IPS-NIHi11 (cell line): ENCODE measurements at regions not wholly inside any gene's neighbourhood (a gene's known extent, or its start where the extent isn't known, plus 50 kb on each side); places are given as distances from the start of the nearest gene placed in this dataset.
A peak's percentile ranks its signal among the peaks of the same experiment; 100 is the strongest.

ENCODE experiments used
- DNase-seq: peaks from one replicate; pipeline ENCODE4 v3.0.0; 2012; ENCODE audit warnings: mixed read lengths, low spot score

DNA sequence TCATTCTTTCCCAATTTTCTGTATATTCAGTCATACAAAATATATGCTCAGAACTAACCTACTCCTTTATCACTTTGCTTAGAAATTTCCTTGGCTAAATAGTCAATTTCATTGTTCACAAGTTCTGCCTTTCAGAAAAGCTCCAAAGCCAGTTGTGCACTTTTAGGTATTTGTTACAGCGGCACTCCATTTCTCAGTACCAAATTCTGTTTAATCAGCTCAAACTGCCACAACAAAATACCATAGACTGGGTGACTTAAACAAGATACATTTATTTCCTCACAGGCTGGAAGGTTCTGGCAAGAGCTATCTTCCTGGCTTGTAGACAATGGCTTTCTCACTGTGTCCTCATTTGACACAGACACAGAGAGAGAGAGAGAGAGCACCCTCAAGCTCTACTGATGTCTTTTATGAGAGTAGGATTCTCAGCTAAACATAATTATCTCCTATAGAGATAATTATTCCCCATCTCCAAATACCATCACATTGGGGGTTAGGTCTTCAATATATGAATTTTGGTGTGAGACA, 188.8 kb upstream of the FSTL5 start:
- no peak for DNase-seq

DNA sequence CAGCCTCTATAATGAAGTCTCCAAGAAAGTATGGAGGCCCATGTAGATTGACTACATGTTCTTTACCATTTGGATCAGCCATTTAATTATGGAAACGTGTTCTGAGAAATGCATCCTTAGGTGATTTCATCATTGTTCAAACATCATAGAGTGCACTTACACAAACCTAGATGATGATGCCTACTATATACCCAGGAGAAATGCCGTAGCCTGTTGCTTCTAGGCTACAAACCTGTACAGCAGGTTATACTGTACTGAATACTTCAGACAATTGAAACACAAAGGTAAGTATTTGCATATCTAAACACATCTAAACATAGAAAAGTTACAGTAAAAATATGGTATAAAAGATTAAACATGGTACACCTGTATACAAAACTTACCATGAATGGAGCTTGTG, 186.5 kb upstream of the FSTL5 start:
- DNase-seq = no peak

DNA sequence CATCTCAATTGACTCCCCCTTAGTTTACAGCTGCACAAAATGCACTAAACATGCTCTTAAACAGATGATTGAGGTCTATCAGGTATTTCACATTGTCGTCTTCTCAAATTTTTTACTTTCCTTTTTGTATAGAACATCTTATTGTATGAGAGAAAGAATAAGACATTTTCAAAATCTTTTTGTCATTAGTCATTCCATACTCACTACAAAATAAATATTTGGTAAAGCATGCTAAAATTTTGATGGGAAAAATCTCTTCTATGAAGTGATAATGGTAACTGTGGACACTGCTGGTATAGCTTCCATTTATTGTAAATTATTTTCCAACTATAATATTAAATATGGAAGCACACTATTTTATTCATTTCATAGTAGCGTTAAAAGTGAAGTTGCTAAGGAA, 185.6 kb upstream of the FSTL5 start:
- DNase-seq = no peak

DNA sequence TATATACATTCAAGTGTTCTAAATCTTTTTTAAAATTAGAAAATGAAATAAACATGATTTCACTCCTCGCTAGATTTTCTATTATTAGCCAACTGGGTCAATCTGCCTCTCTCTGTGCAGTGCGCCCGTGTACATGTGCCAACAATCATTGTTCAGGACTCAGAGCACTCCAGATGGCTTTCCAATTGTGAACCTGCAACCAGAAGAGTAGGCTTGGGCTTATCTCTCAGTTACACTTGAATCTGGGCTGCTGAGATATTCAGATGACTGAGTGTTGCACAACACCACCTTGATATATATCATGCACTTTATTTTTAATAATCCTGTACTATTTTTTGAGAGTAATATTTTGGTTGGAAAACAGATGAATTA, 184.0 kb upstream of the FSTL5 start:
- no peak for DNase-seq

DNA sequence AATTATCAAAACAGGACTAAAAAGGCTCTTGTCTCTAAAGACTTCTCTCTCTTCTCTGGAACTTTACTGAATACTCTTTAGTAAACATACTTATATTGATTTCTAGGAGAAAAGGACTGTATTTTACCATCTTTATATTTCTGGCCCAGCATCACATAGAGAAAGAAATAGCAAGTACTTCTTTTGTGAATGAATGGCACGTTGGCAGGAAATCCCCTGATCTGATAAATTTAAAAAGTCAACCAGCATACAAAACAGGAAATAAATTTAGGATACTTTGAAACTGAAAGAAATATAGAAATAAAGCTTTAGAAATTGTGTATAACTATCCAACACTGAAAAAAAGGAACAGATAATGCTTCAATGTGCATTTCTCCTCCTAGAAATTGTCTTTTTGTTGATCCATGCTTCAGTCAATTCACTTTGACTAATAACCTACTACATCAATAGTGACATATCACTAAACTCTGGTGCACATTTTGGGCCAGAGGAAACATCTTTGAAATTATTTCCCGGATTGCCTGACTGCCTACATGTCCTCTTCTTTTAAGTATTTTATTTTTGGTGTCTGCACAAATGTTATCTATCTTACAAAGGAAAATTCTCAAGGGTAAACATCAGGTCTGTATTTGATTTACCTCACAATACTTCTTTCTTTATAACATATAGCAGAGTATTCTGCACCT, 183.5 kb upstream of the FSTL5 start:
- no peak for DNase-seq

DNA sequence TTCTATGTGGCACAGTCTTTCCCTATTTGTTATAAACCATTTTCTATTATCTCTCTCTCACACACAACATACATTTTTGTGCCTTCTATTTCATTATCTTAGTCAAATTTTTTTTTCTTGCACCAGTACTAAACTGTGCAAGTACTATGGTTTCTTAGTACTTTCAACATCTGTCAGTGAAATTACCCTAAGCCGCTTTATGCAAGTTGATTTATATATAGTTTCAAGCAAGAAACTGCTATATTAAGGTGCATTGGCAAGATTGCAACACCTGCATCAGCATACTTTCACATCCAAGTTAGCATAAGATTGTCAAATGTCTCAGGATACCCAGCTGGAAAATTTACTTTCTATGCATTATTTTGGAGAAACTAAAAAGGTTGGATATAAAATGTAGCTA, 180.2 kb upstream of the FSTL5 start:
- DNase-seq = no peak

DNA sequence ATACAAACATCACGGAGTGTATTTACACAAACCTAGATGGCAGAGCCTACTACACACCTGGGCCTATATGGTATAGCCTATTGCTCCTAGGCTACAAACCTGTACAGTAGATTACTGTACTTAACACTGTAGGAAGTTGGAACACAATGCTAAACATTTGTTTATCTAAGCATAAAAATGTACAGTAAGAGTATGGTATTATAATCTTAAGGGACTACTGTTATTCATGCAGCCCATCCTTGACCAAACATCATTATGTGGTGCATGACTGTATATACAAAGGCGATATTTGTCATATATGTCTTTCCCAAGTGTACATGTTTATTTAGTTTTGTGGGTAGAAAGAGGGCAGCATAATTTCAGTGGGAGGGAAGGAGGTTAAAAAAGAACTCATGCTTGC, 177.7 kb upstream of the FSTL5 start:
- no peak for DNase-seq

DNA sequence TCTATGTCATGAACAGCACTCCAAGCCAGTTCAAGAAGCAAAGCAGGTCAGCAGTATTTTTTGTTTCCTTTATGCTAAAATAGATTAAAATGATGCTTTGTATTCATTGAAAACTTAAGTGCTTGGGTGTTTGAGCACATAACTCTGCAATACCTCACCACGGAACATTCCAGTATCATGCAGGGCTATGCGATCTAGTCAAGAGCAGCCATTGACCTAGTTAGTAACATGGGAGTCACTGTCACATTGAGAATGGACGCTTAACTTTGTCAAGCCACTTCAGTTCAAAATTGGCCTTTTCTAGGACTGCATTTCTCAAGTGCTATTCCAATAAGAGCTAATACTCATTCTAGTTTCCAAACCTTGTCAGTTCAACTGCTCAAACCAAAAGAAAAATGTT, 160.1 kb upstream of the FSTL5 start:
- no peak for DNase-seq

DNA sequence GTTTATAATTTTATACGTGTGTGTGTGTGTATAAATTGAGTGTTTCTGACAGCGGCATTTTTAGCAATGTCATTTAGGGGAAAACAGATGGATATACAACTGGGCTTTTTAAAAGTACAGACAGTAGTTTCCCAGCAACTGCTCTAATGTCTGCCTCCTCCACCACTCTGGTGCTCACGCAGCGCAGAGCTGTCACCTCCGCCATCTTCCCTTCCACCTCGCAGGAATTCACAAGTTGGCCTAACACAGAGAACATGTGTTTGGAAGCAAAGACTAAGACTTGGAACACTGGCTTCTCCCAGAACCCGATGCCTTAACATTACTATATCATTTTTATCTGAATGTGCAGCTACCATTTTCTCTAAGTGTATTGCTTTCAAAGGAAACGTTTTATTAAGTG, 158.3 kb upstream of the FSTL5 start:
- no peak for DNase-seq

DNA sequence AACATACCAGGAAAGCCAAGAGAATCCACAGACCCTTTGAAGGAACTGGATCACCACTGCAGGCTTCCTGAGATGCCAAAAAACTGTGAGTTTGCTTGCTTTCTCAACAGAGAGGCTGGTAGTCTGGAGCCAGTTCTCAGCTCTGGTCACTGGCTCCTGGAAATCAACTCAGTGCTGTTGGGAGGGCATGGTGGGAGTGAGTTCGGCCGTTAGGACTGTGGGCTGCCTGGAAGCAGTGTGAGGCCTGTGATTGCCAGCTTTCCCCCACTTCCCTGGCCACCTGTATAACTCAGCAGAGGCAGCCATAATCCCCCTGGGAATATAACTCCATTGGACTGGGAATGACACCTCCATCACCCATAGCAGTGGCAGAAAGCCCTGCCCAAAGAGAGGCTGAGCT, 122.0 kb upstream of the FSTL5 start:
- DNase-seq = no peak

DNA sequence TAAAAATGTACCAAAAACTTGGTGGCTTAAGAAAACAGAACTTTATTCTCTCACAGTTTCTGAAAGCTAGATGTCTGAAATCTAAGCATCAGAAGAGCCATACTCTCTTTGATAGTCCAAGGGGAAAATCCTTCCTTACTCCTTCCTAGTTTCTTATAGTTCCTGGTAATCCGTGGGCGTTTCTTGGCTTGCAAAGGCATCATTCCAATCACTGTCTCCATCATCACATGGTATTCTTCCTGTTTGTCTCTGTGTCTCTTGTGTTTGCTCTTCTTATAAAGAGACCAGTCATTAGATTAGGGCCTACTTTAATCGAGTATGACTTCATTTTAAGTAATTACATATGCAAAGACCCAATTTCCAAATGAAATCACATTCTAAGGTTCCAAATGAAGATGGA, 118.9 kb upstream of the FSTL5 start:
- no peak for DNase-seq

DNA sequence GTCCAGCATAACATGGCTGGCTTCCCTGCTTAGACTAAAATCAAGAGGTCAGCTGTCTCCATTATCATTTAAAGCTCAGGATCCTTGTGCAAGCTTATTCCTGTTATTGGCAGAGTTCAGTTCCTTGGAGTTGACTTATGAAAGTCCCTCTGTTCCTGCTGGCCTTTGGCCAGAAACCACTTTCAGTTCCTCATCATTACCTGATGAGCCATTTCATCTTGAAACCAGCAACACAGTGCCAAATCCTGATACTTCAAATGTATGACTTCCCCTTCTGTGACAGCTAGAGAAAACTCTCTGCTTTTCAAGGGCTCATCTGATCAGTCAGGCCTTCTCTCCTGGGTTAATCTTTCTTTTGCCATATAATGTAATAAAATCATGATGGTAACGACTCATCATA, 110.6 kb upstream of the FSTL5 start:
- DNase-seq = no peak

DNA sequence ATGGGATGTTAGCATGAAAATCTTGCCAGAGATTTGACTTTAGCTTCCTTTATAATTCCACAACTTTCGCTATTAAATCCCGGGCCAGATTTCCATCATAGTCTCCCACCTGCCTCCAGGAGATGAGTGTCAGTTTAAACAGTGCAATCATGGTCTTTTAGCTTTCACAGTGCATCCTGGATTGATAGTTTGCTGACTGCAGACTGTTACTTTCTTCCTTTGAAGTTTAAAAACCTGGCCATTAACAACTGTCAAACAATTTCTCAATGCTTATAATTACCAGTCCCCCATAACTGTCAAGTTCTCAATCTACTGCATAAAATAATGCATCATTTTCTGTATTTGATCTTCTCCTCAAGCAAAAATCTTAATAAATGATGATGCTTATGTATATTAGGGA, 108.4 kb upstream of the FSTL5 start:
- no peak for DNase-seq

DNA sequence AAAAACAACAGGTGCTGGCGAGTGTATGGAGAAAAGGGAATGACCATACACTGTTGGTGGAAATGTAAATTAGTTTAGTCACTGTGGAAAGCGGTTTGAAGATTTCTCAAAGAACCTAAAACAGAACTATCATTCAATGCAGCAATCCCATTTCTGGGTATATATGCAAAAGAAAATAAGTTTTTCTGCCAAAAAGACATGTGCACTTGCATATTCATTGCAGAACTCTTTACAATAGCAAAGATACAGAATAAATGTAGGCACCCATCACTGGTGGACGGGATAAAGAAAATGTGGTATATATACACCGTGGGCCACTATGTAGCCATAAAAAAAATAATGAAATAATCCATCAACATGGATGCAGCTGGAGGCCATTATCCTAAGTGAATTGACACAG, 105.1 kb upstream of the FSTL5 start:
- no peak for DNase-seq

DNA sequence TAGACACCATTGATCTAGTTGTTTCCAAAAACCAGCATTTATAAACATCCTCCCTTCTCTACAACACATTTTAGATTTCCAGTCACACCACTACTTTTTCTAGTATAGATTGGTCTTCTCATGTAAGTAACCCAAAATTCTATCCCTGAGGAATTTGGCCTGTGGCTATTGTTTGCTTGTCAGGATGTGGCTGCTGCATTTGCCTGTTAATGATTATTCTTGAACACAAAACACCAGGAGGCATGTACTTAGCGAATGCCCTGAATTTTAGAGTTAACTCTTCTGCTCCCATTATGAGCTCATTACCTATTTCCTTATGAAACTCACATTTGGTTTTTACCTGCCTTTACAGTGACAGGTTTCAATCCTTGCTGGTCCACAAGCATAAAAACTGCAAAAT, 102.0 kb upstream of the FSTL5 start:
- peak; percentile 4 for DNase-seq

DNA sequence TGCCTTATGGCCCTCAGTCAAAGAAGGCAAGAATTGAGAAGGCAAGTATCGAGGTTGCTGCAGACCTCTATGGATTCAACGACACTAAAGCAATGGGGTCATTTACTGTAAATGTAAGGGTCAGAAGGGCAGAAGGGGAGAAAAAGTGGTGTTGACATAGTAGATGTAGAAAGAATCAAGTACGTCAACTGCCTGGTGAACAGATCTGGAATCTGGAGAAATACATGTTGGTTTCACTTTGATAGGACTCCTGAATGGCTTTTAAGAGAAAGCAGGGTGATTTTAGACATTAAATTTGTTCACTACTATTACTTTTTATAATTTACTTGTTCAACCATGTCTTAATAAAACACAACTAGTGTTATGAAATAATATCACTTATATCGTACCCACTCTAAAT, 81.3 kb upstream of the FSTL5 start:
- DNase-seq = no peak

DNA sequence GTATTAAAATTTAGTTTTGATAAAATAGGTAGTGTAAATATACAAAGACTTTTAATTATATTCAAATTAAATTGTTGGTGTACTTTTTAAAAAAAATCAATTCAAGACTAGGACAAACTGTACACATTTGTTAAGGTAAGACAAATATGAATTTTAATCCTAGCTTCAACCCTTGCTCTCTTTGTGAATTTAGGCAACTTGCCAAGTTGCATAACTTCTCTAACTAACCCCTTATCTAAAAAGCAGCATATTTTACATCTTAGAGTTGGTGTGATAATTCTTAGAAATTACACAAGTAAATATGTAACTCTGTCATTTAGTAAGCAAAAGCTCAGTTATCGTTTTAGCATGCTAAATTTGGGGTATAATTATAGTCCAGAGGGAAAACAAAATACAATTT, 78.1 kb upstream of the FSTL5 start:
- DNase-seq = no peak

DNA sequence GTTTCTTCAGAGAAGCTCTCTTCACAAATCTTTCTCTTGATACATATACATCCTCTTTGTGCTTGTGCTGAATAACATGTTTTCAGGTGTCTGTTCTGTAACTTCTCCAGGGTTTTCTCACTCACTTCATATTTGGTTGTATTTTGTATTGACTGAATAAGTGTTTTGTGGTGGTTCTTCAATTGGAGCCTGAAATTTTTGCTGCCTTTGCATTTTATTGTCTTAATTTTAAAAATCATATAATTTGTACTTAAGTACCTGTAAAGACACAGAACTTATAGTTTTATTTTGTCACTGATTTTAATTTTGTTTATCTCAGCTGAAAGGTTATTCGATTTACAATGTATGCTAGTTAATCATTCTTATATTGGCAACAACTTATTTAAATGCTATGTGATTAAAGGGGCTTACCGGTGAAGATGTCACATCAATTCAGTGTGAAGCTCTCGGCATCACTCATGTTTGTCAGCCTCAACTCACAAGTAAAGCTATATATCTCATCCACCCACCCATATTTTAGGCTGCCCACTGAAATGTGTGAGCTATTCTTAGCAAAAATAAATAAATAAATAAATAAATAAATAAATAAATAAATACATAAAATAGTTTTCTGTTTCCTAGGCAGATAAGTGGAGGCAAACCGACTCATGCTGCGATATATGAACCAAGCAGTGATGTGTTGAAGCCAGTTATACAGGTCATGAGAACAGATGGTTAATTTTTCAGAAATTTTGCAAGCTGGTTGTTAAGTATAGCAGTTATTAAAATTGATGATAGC, 76.4 kb upstream of the FSTL5 start:
- no peak for DNase-seq

DNA sequence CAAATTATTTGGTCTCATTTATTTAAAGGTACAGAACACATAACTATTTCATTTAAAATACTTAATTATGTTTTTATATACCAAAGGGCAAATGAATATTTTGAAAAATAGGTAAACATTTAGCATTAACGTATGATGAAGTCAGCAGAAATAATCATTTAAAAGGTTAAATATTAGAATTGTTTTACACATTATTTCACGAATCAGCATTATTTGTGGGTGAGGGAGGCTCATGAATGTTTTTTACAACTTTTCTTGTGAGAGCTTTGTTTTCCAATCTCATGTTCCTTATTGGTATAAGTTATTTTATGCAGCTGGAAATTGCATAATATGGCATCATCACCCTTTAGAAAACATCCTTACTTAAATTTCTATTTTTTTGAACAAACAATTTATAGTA, 73.9 kb upstream of the FSTL5 start:
- DNase-seq = no peak

DNA sequence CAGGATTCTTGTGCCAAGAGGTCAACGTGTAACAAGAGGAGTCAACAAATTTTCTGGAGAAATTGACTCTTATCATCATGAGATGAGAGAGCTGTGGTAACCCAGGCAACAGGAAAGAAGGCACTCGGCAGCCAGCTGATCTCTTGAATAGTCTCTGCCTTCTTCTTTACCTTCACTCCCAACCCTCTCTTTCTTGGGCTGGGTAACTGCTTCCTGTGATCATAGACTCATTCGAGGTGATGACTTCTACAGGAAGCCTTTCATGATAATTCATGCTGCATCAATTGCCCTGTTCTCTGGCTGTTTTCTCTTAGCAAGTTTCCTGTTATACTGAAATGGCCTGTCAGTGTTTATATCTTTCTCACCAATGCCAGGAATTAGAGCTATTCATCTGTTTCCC, 70.8 kb upstream of the FSTL5 start:
- DNase-seq = no peak

DNA sequence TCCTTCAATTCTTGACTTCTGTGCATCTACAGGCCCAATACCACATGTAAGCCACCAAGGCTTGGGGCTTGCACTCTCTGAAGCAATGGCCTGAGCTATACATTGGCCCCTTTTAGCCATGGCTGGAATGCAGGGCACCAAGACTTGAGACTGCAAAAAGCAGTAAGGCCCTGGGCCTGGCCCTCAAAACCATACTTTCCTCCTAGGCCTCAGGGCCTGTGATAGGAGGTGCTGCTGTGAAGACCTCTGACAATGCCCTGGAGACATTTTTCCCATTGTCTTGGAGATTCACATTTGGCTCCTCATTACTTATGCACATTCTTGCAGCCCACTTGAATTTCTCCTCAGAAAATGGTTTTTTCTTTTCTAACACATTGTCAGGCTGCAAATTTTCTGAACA, 68.5 kb upstream of the FSTL5 start:
- no peak for DNase-seq

DNA sequence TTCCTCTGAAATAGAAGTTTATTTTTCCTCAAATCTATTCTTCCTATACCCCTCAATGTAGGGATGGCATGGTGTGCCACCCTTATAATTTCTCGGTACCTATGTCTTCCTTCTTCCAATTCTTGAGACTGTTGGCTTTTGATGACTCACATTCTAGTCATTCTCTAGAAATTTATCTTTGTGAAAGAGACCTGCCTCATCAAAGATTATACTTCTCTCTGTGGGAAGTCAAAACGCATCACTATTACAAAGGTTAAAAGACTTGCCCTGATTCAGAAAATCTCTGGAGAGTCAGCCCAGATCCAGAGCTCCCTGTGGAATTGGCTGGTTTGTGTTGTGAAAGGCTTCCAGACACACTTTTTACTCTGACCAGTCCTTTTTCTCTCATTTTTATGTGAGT, 65.9 kb upstream of the FSTL5 start:
- DNase-seq = no peak

DNA sequence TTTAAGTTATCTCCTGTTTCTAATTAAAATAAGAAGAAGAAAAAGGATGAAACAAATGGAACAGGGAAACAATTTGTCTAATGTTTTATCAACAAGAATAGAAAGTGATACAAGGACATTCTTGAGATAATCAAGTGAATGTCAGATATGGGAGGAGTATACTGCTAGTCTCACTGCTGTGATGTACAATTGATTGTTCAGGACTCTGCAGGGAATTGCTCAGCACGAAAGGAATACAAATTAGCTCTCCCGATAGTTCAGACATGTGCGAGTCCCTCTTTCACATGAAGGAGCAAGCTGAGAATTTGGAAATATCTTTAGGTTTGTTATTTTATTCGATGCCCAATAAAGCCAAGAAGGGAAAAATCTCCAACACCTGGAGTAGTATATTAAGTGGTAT, 57.3 kb upstream of the FSTL5 start:
- no peak for DNase-seq
